ENCODE measurements at regions not wholly inside any gene's neighbourhood (a gene's known extent, or its start where the extent isn't known, plus 50 kb on each side); places are given as distances from the start of the nearest gene placed in this dataset.

- intact Hi-C loops (cut with micrococcal nuclease; ENCODE audit: unreplicated experiment): no loop called here
- no peak for ATAC-seq
- in situ Hi-C loops (cut with HindIII; ENCODE audit: low pct_unique_long_range_greater_than_20kb, low sequenced_read_pairs): no loop called here
- no TSS peak for BruUV-seq (replicated peaks)
- no peaks in the 10 kb centered on the region for H3K9me3 ChIP-seq (ENCODE audit: control insufficient read depth, insufficient read depth, low read depth, low read length)
- ChIA-PET CTCF (interaction anchor here (0.7 kb wide), 1 partner anchor 38 kb away, joined by 3 read pairs; no protein-coding TSS in a partner anchor), POLR2A (no interaction called here)
- DNase-seq (ENCODE audit: low read depth, low spot score): no peak
- no peaks in the 10 kb centered on the region for H3K4me1 ChIP-seq (ENCODE audit: control insufficient read depth, insufficient read depth, low read length)
- no peak for TF ChIP-seq REST (IDR thresholded peaks at IDR 0.05; ENCODE audit: insufficient read depth in 1 of 2, low read depth in 2 of 2, low read length in 1 of 2)
- TF ChIP-seq CTCF (IDR thresholded peaks at IDR 0.05): no peak
- no peak for TF ChIP-seq SIN3A (IDR thresholded peaks at IDR 0.05; ENCODE audit: borderline replicate concordance, insufficient read depth, low read depth, low read length)
- TF ChIP-seq POLR2AphosphoS5 (IDR thresholded peaks at IDR 0.05; ENCODE audit: low read depth, low read length): no peak
- TF ChIP-seq TCF7L2 (IDR thresholded peaks at IDR 0.05; ENCODE audit: low read depth, low read length): no peak
- H3K36me3 ChIP-seq (ENCODE audit: control insufficient read depth, insufficient read depth, low read length): no peaks in the 10 kb centered on the region
- no peaks in the 10 kb centered on the region for H3K27me3 ChIP-seq (ENCODE audit: control insufficient read depth, insufficient read depth, low read length)
- no peak overlapping the region for H3K27ac ChIP-seq (ENCODE audit: low read length)
- no peak overlapping the region for H3K4me3 ChIP-seq (ENCODE audit: low read depth in 2 of 2, low read length in 2 of 2)
Measured at GRCh38 chr1:213738658-213739057, 249.1 kb upstream of the PROX1 start.

- H3K4me1 ChIP-seq (ENCODE audit: control insufficient read depth, insufficient read depth, low read length): no peaks in the 10 kb centered on the region
- no TSS peak for BruUV-seq (replicated peaks)
- H3K9me3 ChIP-seq (ENCODE audit: control insufficient read depth, insufficient read depth, low read depth, low read length): no peaks in the 10 kb centered on the region
- POLR2A ChIA-PET: no interaction called here
- H3K27me3 ChIP-seq (ENCODE audit: control insufficient read depth, insufficient read depth, low read length): no peaks in the 10 kb centered on the region
- H3K36me3 ChIP-seq (ENCODE audit: control insufficient read depth, insufficient read depth, low read length): no peaks in the 10 kb centered on the region
- DNase-seq (ENCODE audit: low read depth, low spot score): no peak
- in situ Hi-C loops (cut with HindIII; ENCODE audit: low pct_unique_long_range_greater_than_20kb, low sequenced_read_pairs) (no loop called here), intact Hi-C loops (cut with micrococcal nuclease; ENCODE audit: unreplicated experiment) (no loop called here)
- no peak for ATAC-seq
- H3K27ac ChIP-seq (ENCODE audit: low read length): no peak overlapping the region
- no peak for TF ChIP-seq POLR2AphosphoS5 (IDR thresholded peaks at IDR 0.05; ENCODE audit: low read depth, low read length)
- no peak for TF ChIP-seq SIN3A (IDR thresholded peaks at IDR 0.05; ENCODE audit: borderline replicate concordance, insufficient read depth, low read depth, low read length)
- no peak for TF ChIP-seq REST (IDR thresholded peaks at IDR 0.05; ENCODE audit: insufficient read depth in 1 of 2, low read depth in 2 of 2, low read length in 1 of 2)
- no peak for TF ChIP-seq TCF7L2 (IDR thresholded peaks at IDR 0.05; ENCODE audit: low read depth, low read length)
- no peak for TF ChIP-seq CTCF (IDR thresholded peaks at IDR 0.05)
- CTCF ChIA-PET: interaction anchor here (0.6 kb wide), 1 partner anchor 401 kb away, joined by 4 read pairs; no protein-coding TSS in a partner anchor
- H3K4me3 ChIP-seq (ENCODE audit: low read depth in 2 of 2, low read length in 2 of 2): no peak overlapping the region
Measured at GRCh38 chr1:213742992-213743391, 244.8 kb upstream of the PROX1 start.

Measured in Panc1 (cell line).